HUES64 (cell line): ENCODE measurements at regions not wholly inside any gene's neighbourhood (a gene's known extent, or its start where the extent isn't known, plus 50 kb on each side); places are given as distances from the start of the nearest gene placed in this dataset.
"Not testable (repeated sequence)": the region's sequence is repeated elsewhere in the genome, so short reads cannot be mapped to it uniquely, and the experiment has no call there.

Experiments
- H3K27ac ChIP-seq: 2 replicates; pipeline ENCODE4 v1.7.0; 2013; ENCODE audit warnings: low read depth, low read length, inconsistent platforms
- H3K27me3 ChIP-seq: 2 replicates; pipeline ENCODE4 v1.6.1; 2013; ENCODE audit warnings: mild to moderate bottlenecking, low read length; ENCODE audit not compliant: insufficient read depth
- H3K36me3 ChIP-seq: 2 replicates; pipeline ENCODE4 v1.6.1; 2013; ENCODE audit warnings: mild to moderate bottlenecking, low read length; ENCODE audit not compliant: insufficient read depth
- H3K4me1 ChIP-seq: 2 replicates; pipeline ENCODE4 v1.6.1; 2013; ENCODE audit warnings: mild to moderate bottlenecking, low read length, moderate library complexity; ENCODE audit not compliant: insufficient read depth
- H3K4me3 ChIP-seq: 2 replicates; pipeline ENCODE4 v1.5.1; 2013; ENCODE audit warnings: mild to moderate bottlenecking, low read length, moderate library complexity
- H3K9ac ChIP-seq: 2 replicates; pipeline ENCODE4 v1.6.1; 2013; ENCODE audit warnings: mild to moderate bottlenecking, low read depth, low read length
- H3K9me3 ChIP-seq: 2 replicates; pipeline ENCODE4 v1.6.1; 2013; ENCODE audit warnings: low read depth, low read length; ENCODE audit not compliant: insufficient read depth
- WGBS: fragments of 150-250, 120-280 bp; methylation state at CpG from one replicate; pipeline ENCODE4 v1.1.7; 2013; ENCODE audit warnings: missing lambda C conversion rate; 5-methylcytosine and 5-hydroxymethylcytosine counted together

DNA sequence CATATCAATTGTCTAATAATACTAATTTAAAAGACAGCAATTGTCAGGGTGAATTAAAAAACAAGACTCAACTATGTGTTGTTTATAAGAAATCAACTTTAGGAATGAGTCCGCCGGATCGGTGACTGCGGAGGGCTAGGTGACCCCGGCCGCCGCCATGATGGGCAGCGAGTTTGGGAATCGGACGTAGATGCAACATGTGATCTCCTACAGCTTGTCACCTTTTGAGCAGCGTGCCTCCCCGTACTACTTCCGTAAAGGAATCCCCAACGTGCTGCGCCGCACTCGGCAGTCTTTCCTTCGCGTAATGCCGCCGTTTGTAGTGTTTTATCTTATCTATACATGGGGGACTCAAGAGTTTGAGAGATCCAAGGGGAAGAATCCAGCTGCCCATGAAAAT lies 742.5 kb upstream of the PABPC4L start:
- Histone ChIP-seq H3K4me3 (no peak overlapping the region), H3K4me1 (no peaks in the 10 kb centered on the region), H3K9ac (no peak overlapping the region), H3K36me3 (no peaks in the 10 kb centered on the region), H3K27me3 (no peaks in the 10 kb centered on the region), H3K27ac (no peak overlapping the region), H3K9me3 (0 out of 2 replicates have a peak, but pooled peaks cover 5% of the 10 kb centered on the region)
- WGBS = 97% methylated on average over 21 of the region's 21 CpGs

DNA sequence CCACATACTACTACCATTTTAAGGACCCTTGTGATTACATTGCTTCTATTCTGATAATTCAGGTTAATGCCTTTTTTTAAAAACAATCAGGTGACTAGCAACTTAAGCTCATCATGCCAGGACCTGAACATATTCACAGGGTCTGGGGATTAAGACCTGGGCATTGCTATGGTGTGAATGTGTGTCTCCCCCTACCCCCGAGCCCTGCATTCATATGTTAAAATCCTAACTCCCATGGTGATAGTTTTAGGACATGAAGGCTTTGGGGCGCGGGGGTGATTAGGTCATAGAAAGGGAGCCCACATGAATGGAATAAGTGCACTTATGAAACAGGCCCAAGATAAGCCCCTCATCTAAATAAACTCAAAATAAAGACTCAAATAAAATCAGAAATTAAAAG lies 734.4 kb upstream of the PABPC4L start:
- H3K9ac ChIP-seq = no peak overlapping the region
- H3K27ac ChIP-seq = no peak overlapping the region
- no CpG with 5 or more reads among the region's 3 CpGs for WGBS
- no peak overlapping the region for H3K4me3 ChIP-seq
- H3K4me1 ChIP-seq = peaks cover 11% of the 10 kb centered on the region; the same call in 1 of the 2 replicates
- H3K36me3 ChIP-seq = no peaks in the 10 kb centered on the region
- no peaks in the 10 kb centered on the region for H3K9me3 ChIP-seq
- H3K27me3 ChIP-seq = no peaks in the 10 kb centered on the region

DNA sequence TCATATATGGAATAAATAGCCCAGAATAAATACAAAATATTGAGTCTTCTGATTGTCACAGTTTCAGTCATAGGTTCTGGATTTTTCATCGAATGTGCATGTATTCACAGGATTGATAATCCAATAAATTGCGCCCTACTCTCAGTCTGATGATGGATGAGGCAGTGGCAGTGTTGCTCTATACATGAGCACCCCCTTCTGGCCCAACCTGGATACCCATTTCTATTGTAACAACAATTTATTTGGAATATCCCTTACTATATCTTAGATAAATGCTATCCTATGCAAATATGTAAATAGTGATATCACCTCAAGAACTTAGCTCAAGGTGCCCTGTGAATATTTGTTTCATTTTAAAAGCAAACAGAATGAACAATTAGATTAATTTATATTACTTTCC lies 733.7 kb upstream of the PABPC4L start:
- H3K9me3 ChIP-seq = no peaks in the 10 kb centered on the region
- no peak overlapping the region for H3K27ac ChIP-seq
- no peaks in the 10 kb centered on the region for H3K27me3 ChIP-seq
- H3K4me3 ChIP-seq = no peak overlapping the region
- H3K9ac ChIP-seq = no peak overlapping the region
- peaks cover 11% of the 10 kb centered on the region; the same call in 1 of the 2 replicates for H3K4me1 ChIP-seq
- WGBS = 61% methylated on average over 2 of the region's 2 CpGs
- H3K36me3 ChIP-seq = no peaks in the 10 kb centered on the region

DNA sequence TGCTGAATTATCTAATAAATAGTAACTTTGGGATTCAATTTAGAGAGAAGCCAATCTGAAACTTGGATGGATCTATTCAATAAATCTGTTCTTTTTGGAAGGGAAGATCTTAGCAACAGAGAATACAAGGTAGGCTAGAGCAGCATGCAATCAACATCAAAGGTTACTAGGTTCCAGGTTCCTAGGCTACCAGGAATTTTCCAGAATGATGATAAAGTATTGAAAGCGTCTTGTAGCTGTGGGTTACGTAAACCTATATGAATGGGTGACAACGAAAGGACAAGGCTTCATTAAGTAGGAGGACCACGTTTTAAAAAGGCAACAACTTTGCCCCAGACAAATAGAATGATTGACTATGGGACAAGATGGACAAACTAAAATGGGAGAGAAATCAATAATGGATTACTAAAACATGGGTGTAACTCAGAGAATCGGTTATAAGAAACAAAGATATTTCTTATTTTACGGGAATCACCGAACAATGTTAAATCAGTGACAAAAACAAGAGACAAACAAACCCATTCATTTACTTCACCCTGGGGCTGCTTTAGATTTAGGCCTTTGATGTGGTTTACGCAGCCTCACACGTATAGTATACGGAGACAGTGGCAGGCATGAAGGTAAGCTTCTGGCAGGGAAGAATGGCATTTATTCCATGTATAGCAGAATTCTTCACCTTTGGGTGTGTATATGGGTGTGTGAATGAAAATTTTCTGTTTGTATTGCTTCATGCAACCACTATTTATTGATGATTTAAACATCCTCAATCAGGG lies 732.6 kb upstream of the PABPC4L start:
- 88% methylated on average over 10 of the region's 10 CpGs for WGBS
- Histone ChIP-seq H3K27me3 (no peaks in the 10 kb centered on the region), H3K9ac (no peak overlapping the region), H3K36me3 (no peaks in the 10 kb centered on the region), H3K27ac (no peak overlapping the region), H3K4me1 (peaks cover 11% of the 10 kb centered on the region; the same call in 1 of the 2 replicates), H3K4me3 (no peak overlapping the region), H3K9me3 (no peaks in the 10 kb centered on the region)

GRCh38 chr4:134915355-134915754 lies 713.8 kb upstream of the PABPC4L start:
- Histone ChIP-seq H3K27me3 (no peaks in the 10 kb centered on the region), H3K27ac (no peak overlapping the region), H3K9ac (no peak overlapping the region), H3K4me3 (no peak overlapping the region), H3K9me3 (no peaks in the 10 kb centered on the region), H3K36me3 (no peaks in the 10 kb centered on the region), H3K4me1 (peaks cover 30% of the 10 kb centered on the region)
- 96% methylated on average over 2 of the region's 2 CpGs for WGBS

- peaks cover 41% of the 10 kb centered on the region for H3K4me1 ChIP-seq
- not testable (repeated sequence) for H3K4me3 ChIP-seq, H3K36me3 ChIP-seq, H3K9ac ChIP-seq, H3K27ac ChIP-seq, H3K9me3 ChIP-seq, H3K27me3 ChIP-seq
- WGBS = 71% methylated on average over 7 of the region's 7 CpGs
Measured at GRCh38 chr4:134914250-134914649, 712.7 kb upstream of the PABPC4L start.

GRCh38 chr4:134911941-134912340 lies 710.4 kb upstream of the PABPC4L start:
- Histone ChIP-seq H3K27me3 (no peaks in the 10 kb centered on the region), H3K4me3 (no peak overlapping the region), H3K9ac (no peak overlapping the region), H3K36me3 (no peaks in the 10 kb centered on the region), H3K9me3 (no peaks in the 10 kb centered on the region), H3K27ac (peak overlapping the region; percentile 69; the same call in 1 of the 2 replicates), H3K4me1 (peaks cover 42% of the 10 kb centered on the region)
- 13% methylated on average over 2 of the region's 2 CpGs for WGBS

DNA sequence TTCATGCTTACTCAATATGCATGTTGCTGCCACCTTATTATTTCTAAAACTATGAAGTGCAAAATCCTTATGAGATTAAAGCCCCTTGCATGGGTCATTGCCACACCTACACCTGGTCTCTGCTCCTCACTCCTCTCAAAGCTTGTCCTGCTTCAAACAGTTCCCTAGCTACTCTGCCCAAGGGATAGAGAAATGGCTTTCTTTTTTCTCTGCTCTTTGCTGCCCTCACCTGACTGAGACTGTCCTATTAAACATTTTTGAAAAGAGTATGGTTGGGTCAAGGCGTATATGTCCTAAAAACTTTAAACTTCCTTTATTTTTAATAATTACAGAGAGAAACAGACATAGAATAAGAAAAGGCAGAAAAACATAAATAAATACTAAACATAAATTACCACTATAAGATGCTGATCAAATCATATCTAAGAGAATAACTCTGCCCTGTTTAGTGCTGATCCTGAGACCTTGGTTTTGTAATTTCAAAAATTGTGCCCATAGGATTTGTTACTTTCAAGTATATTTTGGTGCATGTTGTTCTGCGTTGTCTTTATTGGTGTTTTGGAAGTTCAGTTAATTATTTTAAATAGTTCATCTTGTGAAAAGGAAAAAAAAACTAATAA lies 704.9 kb upstream of the PABPC4L start:
- H3K27ac ChIP-seq = no peak overlapping the region
- no peaks in the 10 kb centered on the region for H3K36me3 ChIP-seq
- no peaks in the 10 kb centered on the region for H3K9me3 ChIP-seq
- no peaks in the 10 kb centered on the region for H3K27me3 ChIP-seq
- WGBS = 80% methylated on average over 1 of the region's 2 CpGs
- H3K4me1 ChIP-seq = peaks cover 20% of the 10 kb centered on the region
- H3K4me3 ChIP-seq = no peak overlapping the region
- H3K9ac ChIP-seq = no peak overlapping the region

- H3K27me3 ChIP-seq = no peaks in the 10 kb centered on the region
- H3K9ac ChIP-seq = no peak overlapping the region
- H3K27ac ChIP-seq = no peak overlapping the region
- peaks cover 9% of the 10 kb centered on the region for H3K4me1 ChIP-seq
- H3K9me3 ChIP-seq = no peaks in the 10 kb centered on the region
- 90% methylated on average over 1 of the region's 1 CpG for WGBS
- H3K36me3 ChIP-seq = no peaks in the 10 kb centered on the region
- H3K4me3 ChIP-seq = no peak overlapping the region
Measured at GRCh38 chr4:134905061-134905460, 703.5 kb upstream of the PABPC4L start.

- Histone ChIP-seq H3K9me3 (no peaks in the 10 kb centered on the region), H3K27ac (no peak overlapping the region), H3K27me3 (no peaks in the 10 kb centered on the region), H3K36me3 (no peaks in the 10 kb centered on the region), H3K4me3 (no peak overlapping the region), H3K4me1 (no peaks in the 10 kb centered on the region), H3K9ac (no peak overlapping the region)
- 96% methylated on average over 2 of the region's 2 CpGs for WGBS
Measured at GRCh38 chr4:134888156-134888555, 686.6 kb upstream of the PABPC4L start.

- Histone ChIP-seq H3K4me3 (no peak overlapping the region), H3K27ac (no peak overlapping the region), H3K9me3 (no peaks in the 10 kb centered on the region), H3K27me3 (no peaks in the 10 kb centered on the region), H3K9ac (no peak overlapping the region), H3K4me1 (no peaks in the 10 kb centered on the region), H3K36me3 (no peaks in the 10 kb centered on the region)
- WGBS = 98% methylated on average over 2 of the region's 2 CpGs
Measured at GRCh38 chr4:134885436-134885835, 683.8 kb upstream of the PABPC4L start.
